OCI-LY7 (cell line): ENCODE measurements at regions not wholly inside any gene's neighbourhood (a gene's known extent, or its start where the extent isn't known, plus 50 kb on each side); places are given as distances from the start of the nearest gene placed in this dataset.

Source experiments
- BruUV-seq: library from RNA; stranded (reverse); fragments of 400-500 nt; replicated peaks from 2 replicates; lab custom pipeline; 2021; lab: Mats Ljungman, UMichigan
- CTCF ChIA-PET: fragments of 300-600 bp; sonication (Branson Sonifier 250); formaldehyde crosslinking; loops from one replicate; lab custom pipeline; 2022; ENCODE audit warnings: antibody characterized with exemption; ENCODE audit not compliant: unreplicated experiment; lab: Charles Lee
- POLR2A ChIA-PET: fragments of 300-600 bp; sonication (Branson Sonifier 250); formaldehyde crosslinking; loops from one replicate; lab custom pipeline; 2022; ENCODE audit warnings: antibody characterized with exemption; lab: Charles Lee
- DNase-seq: peaks from one replicate; pipeline ENCODE4 v3.0.0-alpha.2; 2015; ENCODE audit warnings: low spot score
- H2AFZ ChIP-seq: fragments of 200-600 bp; sonication (generic), shearing (Covaris generic); 2 replicates; pipeline ENCODE4 v1.6.1; 2014; ENCODE audit warnings: mild to moderate bottlenecking, antibody characterized with exemption, low read length, moderate library complexity
- H3K27ac ChIP-seq: fragments of 200-600 bp; sonication (generic); 2 replicates; pipeline ENCODE4 v1.5.1; 2014; ENCODE audit warnings: mixed run types, low read depth, mild to moderate bottlenecking, moderate library complexity, low read length, inconsistent platforms; ENCODE audit not compliant: poor library complexity, severe bottlenecking
- H3K36me3 ChIP-seq: fragments of 200-600 bp; sonication (generic); 2 replicates; pipeline ENCODE4 v1.6.1; 2014; ENCODE audit warnings: mild to moderate bottlenecking, antibody characterized with exemption, low read length, moderate library complexity, mixed read lengths; ENCODE audit not compliant: insufficient read depth
- H3K4me1 ChIP-seq: fragments of 200-600 bp; sonication (generic); 2 replicates; pipeline ENCODE4 v1.5.1; 2014; ENCODE audit warnings: mild to moderate bottlenecking, low read length; ENCODE audit not compliant: insufficient read depth, poor library complexity, severe bottlenecking
- H3K4me2 ChIP-seq: fragments of 200-600 bp; sonication (generic); 2 replicates; pipeline ENCODE4 v1.6.1; 2014; ENCODE audit warnings: mild to moderate bottlenecking, low read length
- H3K4me3 ChIP-seq: fragments of 200-600 bp; sonication (generic); 2 replicates; pipeline ENCODE4 v1.5.1; 2014; ENCODE audit warnings: mild to moderate bottlenecking, low read depth, low read length; ENCODE audit not compliant: poor library complexity, severe bottlenecking
- H3K79me2 ChIP-seq: fragments of 200-600 bp; sonication (generic); 2 replicates; pipeline ENCODE4 v1.6.1; 2016; ENCODE audit warnings: low read depth, mild to moderate bottlenecking, low read length, moderate library complexity, mixed read lengths; ENCODE audit not compliant: insufficient read depth
- H3K9me2 ChIP-seq: fragments of 200-600 bp; sonication (generic); 2 replicates; pipeline ENCODE4 v1.6.1; 2016; ENCODE audit warnings: mild to moderate bottlenecking, low read length, mixed read lengths; ENCODE audit not compliant: insufficient read depth
- H3K9me3 ChIP-seq: fragments of 200-600 bp; sonication (generic); 2 replicates; pipeline ENCODE4 v1.6.1; 2014; ENCODE audit warnings: mild to moderate bottlenecking, mixed run types, low read length, mixed read lengths
- H4K20me1 ChIP-seq: fragments of 200-600 bp; sonication (generic); 2 replicates; pipeline ENCODE4 v1.6.1; 2014; ENCODE audit warnings: mild to moderate bottlenecking, antibody characterized with exemption, low read length, moderate library complexity, mixed read lengths; ENCODE audit not compliant: insufficient read depth
- CTCF ChIP-seq: fragments of 200-600 bp; sonication (generic); conservative IDR thresholded peaks from 2 replicates; pipeline ENCODE4 v1.5.1; 2014; ENCODE audit warnings: mild to moderate bottlenecking, antibody characterized with exemption, low read length, moderate library complexity, mixed read lengths
- EZH2phosphoT487 ChIP-seq: fragments of 200-600 bp; sonication (generic); IDR thresholded peaks from 2 replicates; pipeline ENCODE4 v1.6.1; 2018; ENCODE audit warnings: low read depth, borderline replicate concordance, mild to moderate bottlenecking, mixed run types, antibody characterized with exemption, low read length, moderate library complexity, mixed read lengths
- intact Hi-C: fragments of 100-400 bp; cut with micrococcal nuclease; formaldehyde crosslinking; loops from one replicate; pipeline ENCODE4 v1.10.0; 2022; ENCODE audit not compliant: unreplicated experiment

- intact Hi-C loops: no loop called here
- H3K9me2 ChIP-seq: no peaks in the 10 kb centered on the region
- H3K9me3 ChIP-seq: no peaks in the 10 kb centered on the region
- H3K4me1 ChIP-seq: no peaks in the 10 kb centered on the region
- H3K27ac ChIP-seq: no peak overlapping the region
- no peak overlapping the region for H2AFZ ChIP-seq
- H4K20me1 ChIP-seq: no peaks in the 10 kb centered on the region
- no peaks in the 10 kb centered on the region for H3K79me2 ChIP-seq
- POLR2A ChIA-PET: no interaction called here
- DNase-seq: no peak
- H3K36me3 ChIP-seq: no peaks in the 10 kb centered on the region
- no TSS peak for BruUV-seq
- H3K4me2 ChIP-seq: no peak overlapping the region
- no peak overlapping the region for H3K4me3 ChIP-seq
- no peak for TF ChIP-seq EZH2phosphoT487
- no peak for TF ChIP-seq CTCF
- CTCF ChIA-PET: no interaction called here
Measured at GRCh38 chr2:220987839-220988238, 584.3 kb downstream of the EPHA4 start.

- H3K36me3 ChIP-seq: no peaks in the 10 kb centered on the region
- BruUV-seq: no TSS peak
- no peaks in the 10 kb centered on the region for H4K20me1 ChIP-seq
- H3K4me3 ChIP-seq: no peak overlapping the region
- ChIA-PET POLR2A (no interaction called here), CTCF (no interaction called here)
- H3K4me2 ChIP-seq: no peak overlapping the region
- no peak for DNase-seq
- no peaks in the 10 kb centered on the region for H3K79me2 ChIP-seq
- no peak for TF ChIP-seq EZH2phosphoT487
- no peak for TF ChIP-seq CTCF
- H2AFZ ChIP-seq: no peak overlapping the region
- no peaks in the 10 kb centered on the region for H3K9me2 ChIP-seq
- intact Hi-C loops: no loop called here
- no peaks in the 10 kb centered on the region for H3K4me1 ChIP-seq
- no peak overlapping the region for H3K27ac ChIP-seq
- no peaks in the 10 kb centered on the region for H3K9me3 ChIP-seq
Measured at GRCh38 chr2:220991972-220992371, 580.1 kb downstream of the EPHA4 start.

- ChIA-PET POLR2A (no interaction called here), CTCF (no interaction called here)
- H4K20me1 ChIP-seq: no peaks in the 10 kb centered on the region
- H3K79me2 ChIP-seq: no peaks in the 10 kb centered on the region
- BruUV-seq: no TSS peak
- no peak overlapping the region for H3K27ac ChIP-seq
- DNase-seq: no peak
- H3K36me3 ChIP-seq: no peaks in the 10 kb centered on the region
- H3K4me1 ChIP-seq: no peaks in the 10 kb centered on the region
- no peak overlapping the region for H3K4me3 ChIP-seq
- H3K4me2 ChIP-seq: no peak overlapping the region
- intact Hi-C loops: no loop called here
- TF ChIP-seq EZH2phosphoT487: no peak
- TF ChIP-seq CTCF: no peak
- no peaks in the 10 kb centered on the region for H3K9me2 ChIP-seq
- H3K9me3 ChIP-seq: no peaks in the 10 kb centered on the region
- H2AFZ ChIP-seq: no peak overlapping the region
Measured at GRCh38 chr2:220994846-220995245, 577.3 kb downstream of the EPHA4 start.
